ENCODE measurements at regions not wholly inside any gene's neighbourhood (a gene's known extent, or its start where the extent isn't known, plus 50 kb on each side); places are given as distances from the start of the nearest gene placed in this dataset.

DNA sequence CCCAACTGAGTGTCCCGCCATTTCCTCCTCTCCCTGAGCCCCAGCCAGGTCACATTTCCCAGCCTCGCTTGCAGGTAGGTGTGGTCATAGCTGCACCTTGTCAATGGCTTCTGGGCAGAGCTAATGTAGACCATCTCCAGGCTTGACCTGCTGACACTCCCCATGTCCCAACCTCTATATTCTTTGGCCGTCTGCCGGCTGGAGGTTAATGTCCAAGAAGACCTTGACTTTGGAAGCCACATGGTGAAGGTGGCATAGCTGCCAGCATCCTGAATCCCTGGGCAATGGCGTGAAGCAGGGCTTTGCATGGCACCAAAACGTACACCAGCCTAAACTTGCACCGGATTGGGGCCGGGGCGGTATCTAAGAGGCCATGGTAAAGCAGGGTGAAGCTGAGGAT, 88.3 kb downstream of the SPP2 start:
- DNase-seq (ENCODE audit: low read depth): no peak

GRCh38 chr2:234137400-234138014, 87.0 kb downstream of the SPP2 start:
- DNase-seq (ENCODE audit: low read depth): no peak
- H3K4me3 ChIP-seq (ENCODE audit: low read depth, low read length): no peak overlapping the region
- no peak for TF ChIP-seq CTCF (IDR thresholded peaks at IDR 0.05; ENCODE audit: insufficient read depth, low read depth, low read length, missing control alignments)

More for the DNA sequence above, 88.3 kb downstream of the SPP2 start:
- TF ChIP-seq CTCF (IDR thresholded peaks at IDR 0.05; ENCODE audit: insufficient read depth, low read depth, low read length, missing control alignments): no peak
- no peak overlapping the region for H3K4me3 ChIP-seq (ENCODE audit: low read depth, low read length)

GRCh38 chr2:234136461-234136860, 86.0 kb downstream of the SPP2 start:
- TF ChIP-seq CTCF (IDR thresholded peaks at IDR 0.05; ENCODE audit: insufficient read depth, low read depth, low read length, missing control alignments): peak; percentile 17
- no peak overlapping the region for H3K4me3 ChIP-seq (ENCODE audit: low read depth, low read length)
- DNase-seq (ENCODE audit: low read depth): peak; percentile 3

DNA sequence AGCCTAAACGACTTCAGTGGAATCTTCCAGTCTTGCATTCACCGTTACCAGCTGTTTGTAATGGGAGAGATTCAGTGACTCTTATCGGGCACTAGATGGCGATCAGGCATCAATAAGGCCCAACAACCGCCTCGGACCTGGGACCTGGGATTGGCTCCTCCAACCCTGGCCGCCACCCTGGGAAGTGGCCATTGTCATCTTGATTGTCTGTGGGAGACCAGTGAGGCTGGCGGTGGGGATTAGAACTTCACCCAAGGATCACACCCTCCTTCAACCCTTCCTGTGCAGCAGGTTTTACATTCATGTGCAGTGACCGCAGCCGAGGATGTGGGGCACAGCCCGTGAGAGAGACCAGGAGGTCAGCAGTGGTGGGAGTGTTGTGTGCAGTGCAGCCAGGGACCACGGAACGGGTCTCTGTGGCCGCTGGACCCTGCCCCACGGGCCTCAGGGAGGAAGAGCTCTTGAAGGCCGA, 85.3 kb downstream of the SPP2 start:
- peak; percentile 66 for DNase-seq (ENCODE audit: low read depth)
- no peak overlapping the region for H3K4me3 ChIP-seq (ENCODE audit: low read depth, low read length)
- peak; percentile 69 for TF ChIP-seq CTCF (IDR thresholded peaks at IDR 0.05; ENCODE audit: insufficient read depth, low read depth, low read length, missing control alignments)

- no peak for DNase-seq (ENCODE audit: low read depth)
- no peak for TF ChIP-seq CTCF (IDR thresholded peaks at IDR 0.05; ENCODE audit: insufficient read depth, low read depth, low read length, missing control alignments)
- no peak overlapping the region for H3K4me3 ChIP-seq (ENCODE audit: low read depth, low read length)
These were observed 84.0 kb downstream of the SPP2 start for GRCh38 chr2:234134496-234134895.

DNA sequence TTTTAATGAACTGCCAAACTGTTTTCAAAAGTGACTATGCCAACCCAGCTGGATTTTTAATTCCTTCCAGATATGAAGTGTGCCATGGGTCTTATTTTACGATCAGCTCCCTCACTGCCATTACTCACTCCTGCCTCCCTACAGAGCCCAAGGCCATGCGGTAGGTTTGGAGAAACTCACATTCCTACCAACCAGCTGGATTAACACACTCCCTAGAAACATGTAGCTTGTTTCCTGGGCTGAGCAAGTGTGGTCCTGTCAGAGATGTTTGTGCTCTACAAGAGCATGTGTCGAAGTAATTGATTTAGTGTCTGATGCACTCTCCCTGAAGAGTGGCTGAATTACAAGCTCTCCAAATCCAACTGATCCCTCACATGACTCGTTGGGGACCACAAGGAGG, 82.5 kb downstream of the SPP2 start:
- no peak for TF ChIP-seq CTCF (IDR thresholded peaks at IDR 0.05; ENCODE audit: insufficient read depth, low read depth, low read length, missing control alignments)
- H3K4me3 ChIP-seq (ENCODE audit: low read depth, low read length): no peak overlapping the region
- DNase-seq (ENCODE audit: low read depth): no peak

GRCh38 chr2:234130777-234131181, 80.3 kb downstream of the SPP2 start:
- TF ChIP-seq CTCF (IDR thresholded peaks at IDR 0.05; ENCODE audit: insufficient read depth, low read depth, low read length, missing control alignments): no peak
- no peak for DNase-seq (ENCODE audit: low read depth)
- no peak overlapping the region for H3K4me3 ChIP-seq (ENCODE audit: low read depth, low read length)

All from GM12865 (cell line).